GM18867 (cell line): ENCODE measurements at regions not wholly inside any gene's neighbourhood (a gene's known extent, or its start where the extent isn't known, plus 50 kb on each side); places are given as distances from the start of the nearest gene placed in this dataset.
"Not testable (repeated sequence)": the region's sequence is repeated elsewhere in the genome, so short reads cannot be mapped to it uniquely, and the experiment has no call there.

Experiments
- ATAC-seq: cut with Tn5 transposase; IDR thresholded peaks from one replicate; pipeline ENCODE4 v1.9.1; 2021; ENCODE audit warnings: mild to moderate bottlenecking, moderate library complexity; ENCODE audit not compliant: unreplicated experiment

DNA sequence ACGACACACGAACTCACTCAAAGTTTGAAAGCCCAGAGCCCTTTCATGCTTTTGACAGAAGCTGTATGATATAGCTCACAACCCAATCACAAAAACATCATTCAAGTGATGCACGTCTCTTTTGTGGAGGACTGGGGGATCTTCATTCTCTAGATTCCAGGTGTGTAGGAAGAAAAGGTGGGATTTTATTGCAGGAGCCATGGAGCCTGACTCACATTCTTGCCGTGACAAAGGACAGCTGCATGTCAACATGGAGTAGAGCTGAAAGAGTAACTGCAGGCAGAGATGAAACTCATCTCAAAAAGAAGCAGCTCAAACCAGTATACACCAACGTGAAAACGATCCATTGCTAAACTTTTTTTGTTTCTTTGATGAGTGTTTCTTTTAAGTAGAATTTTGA lies 50.9 kb upstream of the PDE1A start:
- ATAC-seq = no peak

- no peak for ATAC-seq
Measured at GRCh38 chr2:182481676-182482075, 54.8 kb upstream of the PDE1A start.

- ATAC-seq = no peak
Measured at GRCh38 chr2:182482511-182482910, 55.7 kb upstream of the PDE1A start.

DNA sequence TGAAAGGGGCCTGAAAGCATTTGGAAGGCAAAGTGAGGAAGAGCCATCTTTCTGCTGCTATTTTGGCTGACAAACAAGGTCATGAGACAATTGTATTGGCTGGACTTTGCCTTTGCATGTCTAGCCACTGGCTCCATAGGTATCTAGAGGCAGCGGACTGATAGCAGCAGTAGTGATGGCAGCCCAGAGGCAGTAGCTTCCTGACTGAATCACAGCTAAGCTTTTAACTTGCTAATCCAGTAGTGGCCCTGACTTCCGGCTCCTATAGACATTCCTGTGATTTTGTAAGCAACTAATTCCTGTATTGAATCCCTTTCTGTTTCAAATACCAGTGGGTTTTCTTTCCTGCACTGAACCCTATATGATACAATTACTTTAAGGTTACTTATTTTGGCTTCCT lies 69.8 kb upstream of the PDE1A start:
- ATAC-seq = no peak

DNA sequence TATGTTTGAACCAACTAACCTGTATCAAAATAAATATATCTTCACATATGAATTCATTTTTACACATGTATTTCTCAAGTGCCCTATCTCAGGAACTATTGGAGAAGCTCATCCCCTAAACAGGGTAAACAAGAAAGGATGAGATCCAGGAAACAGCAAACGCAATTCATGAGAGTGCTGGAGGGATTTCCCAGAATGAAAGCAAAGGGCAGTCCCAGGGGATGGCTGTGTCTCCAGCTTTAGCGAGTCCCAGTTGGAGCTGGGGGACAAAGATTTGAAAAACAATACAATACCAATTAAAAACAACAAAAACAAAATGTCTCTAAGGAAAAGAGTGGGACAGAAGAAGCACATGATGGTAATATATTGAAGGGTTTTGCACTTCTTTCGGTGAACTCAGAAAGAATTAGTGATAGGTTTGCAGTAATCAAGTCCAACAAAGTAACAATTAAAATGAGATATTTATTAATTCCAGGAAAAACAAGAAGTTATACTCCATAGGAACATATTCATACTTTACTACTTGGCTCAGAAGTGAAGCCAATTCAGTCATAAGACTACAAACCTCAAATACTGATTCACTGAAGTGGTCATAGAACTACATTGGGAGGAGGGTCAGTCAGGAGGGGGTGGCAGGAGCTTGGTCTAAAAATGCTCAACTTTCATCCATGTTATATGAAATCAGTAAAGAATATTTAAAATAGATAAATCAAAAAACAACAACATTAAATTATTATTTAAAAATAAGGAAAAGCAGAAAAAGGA lies 73.1 kb upstream of the PDE1A start:
- ATAC-seq = no peak

DNA sequence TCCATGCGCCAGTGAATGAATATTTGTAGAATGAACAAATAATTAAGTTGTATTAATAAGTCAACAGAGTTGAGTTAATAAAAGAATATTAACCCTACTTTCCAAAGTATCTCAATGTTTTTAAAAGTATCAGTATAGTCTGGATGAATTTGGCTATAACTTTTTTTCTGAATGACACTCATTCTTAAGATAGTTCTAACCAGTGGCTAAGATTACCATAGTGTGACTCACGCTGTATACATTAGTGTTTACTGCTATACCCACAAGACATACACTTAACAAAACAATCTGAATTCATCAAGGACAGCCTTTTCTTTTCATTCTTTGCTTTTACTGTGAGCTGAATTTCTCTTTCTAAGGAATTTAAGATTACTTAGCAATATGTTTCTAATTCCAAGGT lies 77.0 kb upstream of the PDE1A start:
- ATAC-seq = no peak

- ATAC-seq = no peak
Measured at GRCh38 chr2:182504903-182505302, 78.1 kb upstream of the PDE1A start.

GRCh38 chr2:182506606-182507005 lies 79.8 kb upstream of the PDE1A start:
- no peak for ATAC-seq

DNA sequence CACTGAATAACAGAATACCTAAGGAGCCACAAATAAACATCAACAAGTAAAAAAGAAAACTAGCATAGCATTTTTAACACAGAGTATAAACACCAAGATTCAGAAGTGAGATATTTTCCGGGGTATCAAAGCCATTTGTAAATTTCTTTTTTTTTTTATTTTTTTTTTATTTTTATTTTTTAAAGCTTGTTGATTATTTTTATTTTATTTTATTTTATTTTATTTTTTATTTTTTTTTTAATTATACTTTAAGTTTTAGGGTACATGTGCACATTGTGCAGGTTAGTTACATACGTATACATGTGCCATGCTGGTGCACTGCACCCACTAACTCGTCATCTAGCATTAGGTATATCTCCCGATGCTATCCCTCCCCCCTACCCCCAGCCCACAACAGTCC lies 81.7 kb upstream of the PDE1A start:
- not testable (repeated sequence) for ATAC-seq

GRCh38 chr2:182509216-182509615 lies 82.4 kb upstream of the PDE1A start:
- ATAC-seq = no peak

DNA sequence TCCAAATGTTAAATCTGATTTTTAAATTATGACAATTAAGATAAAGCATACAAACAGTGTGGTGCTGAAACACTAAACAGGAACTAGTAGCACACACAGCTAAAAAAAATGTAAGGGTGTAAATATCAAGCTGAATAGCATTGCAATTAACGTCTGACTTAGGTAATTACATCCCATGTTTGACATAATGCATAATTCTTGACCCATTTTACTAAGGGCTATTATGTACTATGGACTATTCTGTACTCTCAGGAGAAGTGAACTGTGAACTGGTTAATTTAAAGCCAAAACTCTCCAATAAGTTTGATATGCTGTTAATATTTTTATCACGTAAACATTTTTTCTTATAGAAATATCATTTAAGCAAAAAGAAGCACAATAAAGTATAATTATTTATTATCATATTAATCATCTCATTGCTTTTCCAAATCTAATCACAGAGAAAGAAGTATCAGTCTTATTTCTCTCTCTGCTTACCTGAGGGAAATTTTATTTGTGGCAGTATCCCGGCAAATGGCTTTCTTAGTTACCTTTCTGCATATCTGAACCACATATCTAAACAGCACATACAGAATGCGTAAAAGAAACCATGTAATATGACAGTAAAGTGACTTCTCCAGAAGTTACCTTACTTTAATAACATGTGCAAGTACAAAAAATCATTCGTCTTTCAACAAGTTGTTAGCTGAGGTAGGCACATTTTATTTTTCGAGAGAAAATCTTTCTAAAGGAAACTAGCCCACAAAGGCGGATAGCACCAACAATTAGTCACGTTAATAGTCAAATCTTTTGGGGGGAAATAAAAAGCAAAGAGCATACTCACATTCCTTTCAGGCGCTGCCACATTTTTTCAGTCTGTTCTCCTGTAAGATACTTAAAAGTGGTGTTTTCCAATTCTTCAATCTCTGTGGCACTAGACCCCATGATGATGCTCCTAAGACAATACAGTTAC lies 94.9 kb upstream of the PDE1A start:
- ATAC-seq = no peak

DNA sequence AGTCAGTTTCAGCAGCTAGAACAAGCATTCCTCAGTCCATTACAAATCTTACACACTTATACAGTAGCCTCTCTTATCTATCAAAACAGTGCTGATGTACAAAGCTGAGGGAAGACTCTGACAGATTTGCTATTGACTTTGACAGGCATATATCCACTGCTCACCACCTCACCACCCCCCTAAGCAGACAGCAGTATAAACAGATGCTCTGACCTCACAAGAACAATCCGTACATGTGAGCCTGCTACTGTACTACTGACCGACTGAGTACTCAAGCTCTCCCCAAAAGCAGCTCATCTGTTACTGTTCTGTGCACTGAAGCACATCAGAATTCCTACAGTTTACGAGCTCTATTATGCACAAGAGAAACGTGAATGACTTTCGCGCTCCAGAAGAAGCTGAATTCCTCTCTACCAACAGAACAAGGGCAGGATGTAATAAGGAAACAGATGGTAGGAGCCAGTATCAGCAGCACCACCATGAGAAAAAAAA lies 95.6 kb upstream of the PDE1A start:
- ATAC-seq = no peak

- ATAC-seq = no peak
Measured at GRCh38 chr2:182522972-182523473, 96.2 kb upstream of the PDE1A start.

DNA sequence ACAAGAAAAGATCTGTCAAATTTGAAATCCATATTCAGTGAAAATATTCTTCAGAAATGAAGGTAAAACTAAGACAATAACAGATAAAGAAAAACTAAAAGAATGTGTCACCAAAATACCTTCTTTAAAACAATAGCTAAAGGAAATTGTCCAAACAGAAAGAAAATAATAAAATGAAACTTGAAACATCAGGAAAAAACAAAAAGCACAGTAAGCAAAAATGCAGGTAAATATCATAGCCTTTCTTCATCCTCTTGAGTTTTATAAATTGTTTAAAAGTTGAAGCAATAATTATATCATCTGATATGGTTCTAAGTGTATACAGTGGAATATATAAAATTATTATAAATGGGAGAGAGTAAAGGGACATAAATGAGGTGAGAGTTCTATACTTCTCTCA lies 103.8 kb upstream of the PDE1A start:
- no peak for ATAC-seq

DNA sequence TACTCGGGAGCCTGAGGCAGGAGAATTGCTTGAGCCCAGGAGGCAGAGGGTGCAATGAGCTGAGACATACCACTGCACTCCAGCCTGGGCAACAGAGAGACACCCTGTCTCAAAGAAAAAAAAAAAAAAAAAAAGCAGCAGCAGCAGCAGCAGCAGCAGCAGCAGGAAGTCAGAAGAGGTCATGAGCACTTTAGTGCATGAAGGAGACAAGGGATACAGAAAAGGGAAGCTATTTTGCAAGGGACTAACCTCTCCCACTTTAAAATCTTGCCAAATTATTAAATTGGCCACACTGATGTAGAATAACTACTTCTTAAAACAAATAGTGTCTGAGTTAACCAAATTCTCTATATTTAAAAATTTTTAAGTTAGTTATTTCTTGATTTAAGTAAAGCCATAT lies 113.4 kb upstream of the PDE1A start:
- no peak for ATAC-seq

DNA sequence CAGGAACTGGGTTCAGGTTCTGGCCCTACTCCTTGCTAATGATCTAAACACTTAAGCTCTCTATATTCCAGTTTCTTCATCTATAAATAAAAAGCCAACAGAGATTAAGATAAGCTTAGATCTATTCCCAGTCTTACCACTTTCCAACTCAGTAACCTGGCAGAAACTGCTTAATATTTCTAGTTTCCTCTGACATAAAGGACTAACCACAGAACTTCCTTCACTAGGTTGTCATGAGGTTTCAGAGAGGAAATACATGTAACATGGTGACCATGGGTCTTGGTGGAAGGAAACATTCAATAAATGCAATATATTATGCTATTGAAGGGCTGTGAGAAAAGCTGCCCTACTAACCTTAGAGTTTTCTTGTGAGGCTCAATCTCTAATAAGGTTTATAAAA lies 114.4 kb upstream of the PDE1A start:
- ATAC-seq = peak; percentile 56

- ATAC-seq = no peak
Measured at GRCh38 chr2:182542501-182543258, 115.8 kb upstream of the PDE1A start.

DNA sequence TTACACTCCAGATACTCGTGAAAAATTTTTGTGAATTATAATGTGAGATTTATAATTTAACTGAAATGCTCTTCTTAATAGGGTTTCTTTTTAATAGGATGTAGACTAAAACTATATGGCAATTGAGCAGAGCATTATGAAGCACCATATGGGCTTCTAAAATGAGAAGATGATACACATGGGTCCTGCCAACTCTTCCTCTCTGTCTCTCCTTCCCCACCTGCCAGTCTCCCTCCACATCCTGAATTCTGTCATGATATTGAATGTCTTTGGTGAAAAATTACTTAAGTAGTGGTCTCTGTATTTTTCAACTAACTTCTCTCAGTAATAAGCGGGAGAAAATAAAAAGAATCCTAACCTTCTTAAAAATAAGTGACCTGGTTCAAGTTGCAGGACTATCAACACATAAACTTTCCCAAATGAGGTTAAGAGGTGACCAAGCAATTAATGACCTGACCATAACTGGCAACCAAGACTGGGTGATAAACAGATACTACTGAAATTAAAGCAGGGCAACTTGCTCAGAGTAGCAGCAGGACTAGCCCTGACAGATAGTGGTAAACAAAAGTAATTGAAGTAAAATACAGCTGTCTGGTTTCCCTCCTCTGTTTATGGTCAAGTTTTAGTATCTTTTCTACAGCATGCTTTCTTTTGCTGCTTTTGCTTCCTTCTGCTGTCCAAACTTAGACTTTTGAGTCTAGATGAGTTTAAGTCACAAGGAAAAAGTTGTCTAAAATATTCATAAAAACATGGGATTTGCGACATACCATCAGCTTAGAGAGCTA lies 117.1 kb upstream of the PDE1A start:
- peak; percentile 29 for ATAC-seq

GRCh38 chr2:182545420-182546167 lies 118.8 kb upstream of the PDE1A start:
- peak; percentile 90 for ATAC-seq
